ENCODE measurements at regions not wholly inside any gene's neighbourhood (a gene's known extent, or its start where the extent isn't known, plus 50 kb on each side); places are given as distances from the start of the nearest gene placed in this dataset.

GRCh38 chr2:118779362-118779761, 68.1 kb downstream of the EN1 start:
- ChIA-PET CTCF (no interaction called here), POLR2A (ENCODE audit: low non-redundant PET) (no interaction called here)

GRCh38 chr2:118774458-118775133, 72.9 kb downstream of the EN1 start:
- H3K27me3 ChIP-seq (replicated peaks; ENCODE audit: insufficient read depth, low read depth, low read length, poor library complexity): peaks cover 36% of the 10 kb centered on the region
- no peaks in the 10 kb centered on the region for H3K4me1 ChIP-seq (ENCODE audit: insufficient read depth, low read length, poor library complexity, severe bottlenecking)
- no peaks in the 10 kb centered on the region for H3K9me3 ChIP-seq (ENCODE audit: low read depth, low read length, poor library complexity, severe bottlenecking)
- no TSS peak for BruUV-seq (replicated peaks)
- CTCF ChIA-PET: no interaction called here
- peak; percentile 39 for DNase-seq (ENCODE audit: low spot score)
- intact Hi-C loops (cut with micrococcal nuclease; ENCODE audit: unreplicated experiment): no loop called here
- POLR2A ChIA-PET (ENCODE audit: low non-redundant PET): no interaction called here
- H3K4me3 ChIP-seq (ENCODE audit: low read depth, low read length, poor library complexity, severe bottlenecking): peak overlapping the region; percentile 31
- H3K27ac ChIP-seq (ENCODE audit: low read depth, low read length, poor library complexity, severe bottlenecking): no peak overlapping the region
- H3K36me3 ChIP-seq (ENCODE audit: insufficient read depth, low read length, poor library complexity, severe bottlenecking): no peaks in the 10 kb centered on the region
- TF ChIP-seq CTCF (conservative IDR thresholded peaks at IDR 0.05; ENCODE audit: low read depth, low read length): no peak
- peak; percentile 47 for TF ChIP-seq EZH2 (IDR thresholded peaks at IDR 0.05; ENCODE audit: borderline replicate concordance, low read depth, low read length, poor library complexity, severe bottlenecking)

More at GRCh38 chr2:118779362-118779761, 68.1 kb downstream of the EN1 start:
- no TSS peak for BruUV-seq (replicated peaks)
- H3K36me3 ChIP-seq (ENCODE audit: insufficient read depth, low read length, poor library complexity, severe bottlenecking): no peaks in the 10 kb centered on the region
- no peaks in the 10 kb centered on the region for H3K9me3 ChIP-seq (ENCODE audit: low read depth, low read length, poor library complexity, severe bottlenecking)
- no peaks in the 10 kb centered on the region for H3K4me1 ChIP-seq (ENCODE audit: insufficient read depth, low read length, poor library complexity, severe bottlenecking)
- TF ChIP-seq CTCF (conservative IDR thresholded peaks at IDR 0.05; ENCODE audit: low read depth, low read length) (no peak), EZH2 (IDR thresholded peaks at IDR 0.05; ENCODE audit: borderline replicate concordance, low read depth, low read length, poor library complexity, severe bottlenecking) (no peak)
- H3K27ac ChIP-seq (ENCODE audit: low read depth, low read length, poor library complexity, severe bottlenecking): no peak overlapping the region
- intact Hi-C loops (cut with micrococcal nuclease; ENCODE audit: unreplicated experiment): no loop called here
- DNase-seq (ENCODE audit: low spot score): no peak
- H3K27me3 ChIP-seq (replicated peaks; ENCODE audit: insufficient read depth, low read depth, low read length, poor library complexity): peaks cover 22% of the 10 kb centered on the region
- no peak overlapping the region for H3K4me3 ChIP-seq (ENCODE audit: low read depth, low read length, poor library complexity, severe bottlenecking)

- CTCF ChIA-PET: no interaction called here
- no peaks in the 10 kb centered on the region for H3K36me3 ChIP-seq (ENCODE audit: insufficient read depth, low read length, poor library complexity, severe bottlenecking)
- TF ChIP-seq EZH2 (IDR thresholded peaks at IDR 0.05; ENCODE audit: borderline replicate concordance, low read depth, low read length, poor library complexity, severe bottlenecking): no peak
- POLR2A ChIA-PET (ENCODE audit: low non-redundant PET): no interaction called here
- peaks cover 36% of the 10 kb centered on the region for H3K27me3 ChIP-seq (replicated peaks; ENCODE audit: insufficient read depth, low read depth, low read length, poor library complexity)
- BruUV-seq (replicated peaks): no TSS peak
- no peaks in the 10 kb centered on the region for H3K4me1 ChIP-seq (ENCODE audit: insufficient read depth, low read length, poor library complexity, severe bottlenecking)
- intact Hi-C loops (cut with micrococcal nuclease; ENCODE audit: unreplicated experiment): no loop called here
- H3K27ac ChIP-seq (ENCODE audit: low read depth, low read length, poor library complexity, severe bottlenecking): no peak overlapping the region
- H3K9me3 ChIP-seq (ENCODE audit: low read depth, low read length, poor library complexity, severe bottlenecking): no peaks in the 10 kb centered on the region
- no peak overlapping the region for H3K4me3 ChIP-seq (ENCODE audit: low read depth, low read length, poor library complexity, severe bottlenecking)
- no peak for DNase-seq (ENCODE audit: low spot score)
These were observed 73.6 kb downstream of the EN1 start for GRCh38 chr2:118773826-118774225.

Data from A673 (cell line).